Ishikawa (cell line): ENCODE measurements at regions not wholly inside any gene's neighbourhood (a gene's known extent, or its start where the extent isn't known, plus 50 kb on each side); places are given as distances from the start of the nearest gene placed in this dataset.

Experiments used
- CEBPB ChIP-seq: IDR thresholded peaks from 2 replicates; pipeline ENCODE4 v1.6.1; 2012
- CREB1 ChIP-seq: IDR thresholded peaks from 2 replicates; pipeline ENCODE4 v1.6.1; 2012; ENCODE audit warnings: low read depth
- EGR1 ChIP-seq: IDR thresholded peaks from 2 replicates; pipeline ENCODE4 v1.6.1; 2012
- EP300 ChIP-seq: IDR thresholded peaks from 2 replicates; pipeline ENCODE4 v1.6.1; 2012; ENCODE audit warnings: borderline replicate concordance
- FOXM1 ChIP-seq: IDR thresholded peaks from 2 replicates; pipeline ENCODE4 v1.6.1; 2012; ENCODE audit warnings: low read depth, borderline replicate concordance
- MAX ChIP-seq: IDR thresholded peaks from 2 replicates; pipeline ENCODE4 v1.6.1; 2012
- NFIC ChIP-seq: IDR thresholded peaks from 2 replicates; pipeline ENCODE4 v1.6.1; 2012
- RAD21 ChIP-seq: IDR thresholded peaks from 2 replicates; pipeline ENCODE4 v1.6.1; 2012; ENCODE audit warnings: low read depth
- REST ChIP-seq: IDR thresholded peaks from 2 replicates; pipeline ENCODE4 v1.6.1; 2012; ENCODE audit warnings: low read depth, mild to moderate bottlenecking
- TAF1 ChIP-seq: IDR thresholded peaks from 2 replicates; pipeline ENCODE4 v1.6.1; 2012; ENCODE audit warnings: low read depth, mild to moderate bottlenecking
- TCF12 ChIP-seq: IDR thresholded peaks from 2 replicates; pipeline ENCODE4 v1.6.1; 2012; ENCODE audit warnings: low read depth
- TEAD4 ChIP-seq: IDR thresholded peaks from 2 replicates; pipeline ENCODE4 v1.6.1; 2012
- YY1 ChIP-seq: IDR thresholded peaks from 2 replicates; pipeline ENCODE4 v1.6.1; 2012; ENCODE audit warnings: low read depth
- TF ChIP-seq, protein P1 (sequence below): IDR thresholded peaks from 2 replicates; pipeline ENCODE4 v1.6.1; 2012

DNA sequence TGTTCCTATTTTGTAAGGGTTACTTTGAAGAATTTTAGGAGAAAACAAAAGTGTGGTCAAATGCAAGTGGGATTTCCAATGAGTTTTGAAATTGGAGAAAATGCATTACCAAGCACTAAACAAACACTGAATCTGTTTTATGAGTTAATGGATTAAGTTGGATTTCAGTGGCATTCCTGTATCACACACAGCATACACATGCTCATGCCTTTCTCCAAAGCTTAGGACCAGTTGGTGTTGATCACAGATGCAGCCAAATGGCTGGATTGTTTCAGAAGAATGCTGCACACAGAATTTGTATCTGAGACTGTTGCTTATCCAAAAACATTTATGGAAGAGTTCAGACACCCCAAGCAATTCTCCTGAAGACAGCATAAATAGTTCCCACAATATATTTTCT is 611.1 kb downstream of the ACTL7B start:
- TF ChIP-seq RAD21 (no peak), CEBPB (no peak), FOXM1 (no peak), TAF1 (no peak), EP300 (no peak), MAX (no peak), REST (no peak), EGR1 (no peak), YY1 (no peak), CREB1 (no peak), TCF12 (no peak), TEAD4 (no peak), NFIC (no peak)
- TF ChIP-seq, protein P1, sequence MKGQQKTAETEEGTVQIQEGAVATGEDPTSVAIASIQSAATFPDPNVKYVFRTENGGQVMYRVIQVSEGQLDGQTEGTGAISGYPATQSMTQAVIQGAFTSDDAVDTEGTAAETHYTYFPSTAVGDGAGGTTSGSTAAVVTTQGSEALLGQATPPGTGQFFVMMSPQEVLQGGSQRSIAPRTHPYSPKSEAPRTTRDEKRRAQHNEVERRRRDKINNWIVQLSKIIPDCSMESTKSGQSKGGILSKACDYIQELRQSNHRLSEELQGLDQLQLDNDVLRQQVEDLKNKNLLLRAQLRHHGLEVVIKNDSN: no peak
